ENCODE measurements at regions not wholly inside any gene's neighbourhood (a gene's known extent, or its start where the extent isn't known, plus 50 kb on each side); places are given as distances from the start of the nearest gene placed in this dataset.
A peak's percentile ranks its signal among the peaks of the same experiment; 100 is the strongest.
"Not testable (repeated sequence)": the region's sequence is repeated elsewhere in the genome, so short reads cannot be mapped to it uniquely, and the experiment has no call there.

GRCh38 chr20:43404878-43405277, 52.8 kb upstream of the SRSF6 start:
- DNase-seq, result peak; percentile 27 to 54 (median 46)

- not testable (repeated sequence) for DNase-seq
These were observed 56.8 kb upstream of the SRSF6 start for GRCh38 chr20:43400882-43401281.

- no peak for DNase-seq
These were observed 58.9 kb upstream of the SRSF6 start for GRCh38 chr20:43398676-43399324.

GRCh38 chr20:43397147-43397546, 60.5 kb upstream of the SRSF6 start:
- DNase-seq, result no peak

GRCh38 chr20:43393052-43393451, 64.6 kb upstream of the SRSF6 start:
- no peak for DNase-seq

- DNase-seq, result no peak
These were observed 65.1 kb upstream of the SRSF6 start for GRCh38 chr20:43392561-43392960.

GRCh38 chr20:43389839-43390626, 67.7 kb upstream of the SRSF6 start:
- no peak for DNase-seq

- no peak for DNase-seq
These were observed 68.5 kb upstream of the SRSF6 start for GRCh38 chr20:43389211-43389610.

- DNase-seq, result peak in 2 of 4 experiments; percentile 9 to 14
These were observed 69.3 kb upstream of the SRSF6 start for GRCh38 chr20:43388268-43389002.

GRCh38 chr20:43387737-43388136, 70.0 kb upstream of the SRSF6 start:
- no peak for DNase-seq

GRCh38 chr20:43386878-43387277, 70.8 kb upstream of the SRSF6 start:
- peak in 2 of 4 experiments; percentile 4 to 7 for DNase-seq

- DNase-seq, result no peak
These were observed 71.8 kb upstream of the SRSF6 start for GRCh38 chr20:43385914-43386313.

- DNase-seq, result no peak
These were observed 73.4 kb upstream of the SRSF6 start for GRCh38 chr20:43384101-43384940.

- no peak for DNase-seq
These were observed 74.5 kb upstream of the SRSF6 start for GRCh38 chr20:43383026-43383795.

- not testable (repeated sequence) for DNase-seq
These were observed 75.6 kb upstream of the SRSF6 start for GRCh38 chr20:43382135-43382534.

- not testable (repeated sequence) for DNase-seq
These were observed 76.2 kb upstream of the SRSF6 start for GRCh38 chr20:43381533-43381932.

- no peak for DNase-seq
These were observed 78.3 kb upstream of the SRSF6 start for GRCh38 chr20:43379239-43379917.

GRCh38 chr20:43376831-43377230, 80.9 kb upstream of the SRSF6 start:
- DNase-seq, result no peak

GRCh38 chr20:43375591-43375990, 82.1 kb upstream of the SRSF6 start:
- peak in 2 of 4 experiments; percentile 40 to 47 for DNase-seq

- no peak for DNase-seq
These were observed 85.6 kb upstream of the SRSF6 start for GRCh38 chr20:43372051-43372450.

- no peak for DNase-seq
These were observed 92.0 kb upstream of the SRSF6 start for GRCh38 chr20:43365691-43366090.
